ENCODE measurements at regions not wholly inside any gene's neighbourhood (a gene's known extent, or its start where the extent isn't known, plus 50 kb on each side); places are given as distances from the start of the nearest gene placed in this dataset.
"Not testable (repeated sequence)": the region's sequence is repeated elsewhere in the genome, so short reads cannot be mapped to it uniquely, and the experiment has no call there.

DNA sequence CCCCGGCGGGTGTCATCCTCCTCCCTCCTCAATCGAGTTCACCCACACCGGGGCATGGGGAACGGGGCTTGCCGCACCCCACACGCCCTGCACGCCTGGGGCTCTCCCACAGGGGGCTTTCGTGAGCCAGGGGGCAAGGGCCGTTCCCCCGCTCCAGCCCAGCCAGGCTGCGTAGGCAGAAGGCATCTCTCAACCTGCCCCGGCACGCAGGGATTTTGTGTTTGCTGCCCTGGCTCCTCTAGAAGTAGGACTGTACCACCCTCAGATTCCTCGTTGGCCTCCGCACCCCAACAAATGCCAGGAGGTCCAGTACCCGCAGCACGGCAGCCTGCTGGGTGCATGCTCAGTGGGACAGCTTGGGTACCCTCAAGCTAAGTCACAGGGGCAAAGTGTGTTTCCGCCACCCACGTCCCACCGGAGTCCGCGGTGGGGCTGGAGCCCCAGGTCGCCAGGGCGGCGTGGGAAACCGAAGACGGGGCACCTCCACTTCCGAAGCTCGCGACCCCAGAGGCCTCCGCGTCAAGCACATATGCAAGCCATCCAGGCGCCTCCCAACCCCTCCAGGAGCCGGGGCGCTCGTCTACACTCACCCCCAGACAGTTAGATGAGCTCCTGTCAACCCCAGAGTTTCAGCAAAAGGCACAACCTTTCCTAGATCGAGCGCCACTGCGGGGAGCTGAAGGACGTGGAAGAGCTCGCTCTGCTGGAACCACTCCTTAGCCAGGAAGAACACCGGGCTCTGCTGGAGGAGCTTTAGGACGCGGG, 1495.7 kb upstream of the DEFB115 start:
- H3K9me3 ChIP-seq (ENCODE audit: control insufficient read depth, insufficient read depth, low read depth, low read length); H3K27ac ChIP-seq (ENCODE audit: extremely low read depth, low read depth, low read length); H3K4me1 ChIP-seq (ENCODE audit: control insufficient read depth, insufficient read depth, low read length); H3K36me3 ChIP-seq (ENCODE audit: control insufficient read depth in 2 of 2, insufficient read depth in 1 of 2, low read length in 2 of 2); POLR2A ChIA-PET; H3K4me3 ChIP-seq (ENCODE audit: low read depth, low read length); CTCF ChIA-PET: not testable (repeated sequence)

DNA sequence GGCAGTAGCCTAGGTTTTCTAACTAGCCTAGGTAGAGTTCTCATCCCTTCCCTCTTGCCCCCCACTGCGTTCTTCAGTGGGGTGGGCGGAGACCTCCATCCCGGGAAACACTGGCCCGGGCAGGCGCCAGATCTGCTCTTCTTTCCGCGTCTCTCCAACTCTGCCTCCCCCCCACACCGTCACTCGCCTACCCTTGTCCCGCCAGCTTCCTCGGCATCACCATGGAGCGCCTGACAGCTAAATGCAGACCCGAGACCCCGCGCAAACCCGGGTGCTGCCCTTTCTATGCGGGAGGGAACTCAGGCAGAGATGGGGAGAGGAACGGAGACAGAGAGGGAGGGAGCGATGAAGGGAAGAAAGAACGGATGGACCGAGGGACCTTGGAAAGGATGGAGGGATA, 1494.8 kb upstream of the DEFB115 start:
- Histone ChIP-seq H3K36me3 (ENCODE audit: control insufficient read depth in 2 of 2, insufficient read depth in 1 of 2, low read length in 2 of 2) (no peaks in the 10 kb centered on the region), H3K4me3 (ENCODE audit: low read depth, low read length) (no peak overlapping the region), H3K27ac (ENCODE audit: extremely low read depth, low read depth, low read length) (no peak overlapping the region), H3K9me3 (ENCODE audit: control insufficient read depth, insufficient read depth, low read depth, low read length) (no peaks in the 10 kb centered on the region), H3K4me1 (ENCODE audit: control insufficient read depth, insufficient read depth, low read length) (no peaks in the 10 kb centered on the region)
- POLR2A ChIA-PET = no interaction called here
- no peak for TF ChIP-seq ZNF560 (tag by site-specific recombination; IDR thresholded peaks at IDR 0.05; ENCODE audit: borderline replicate concordance)
- CTCF ChIA-PET = no interaction called here

DNA sequence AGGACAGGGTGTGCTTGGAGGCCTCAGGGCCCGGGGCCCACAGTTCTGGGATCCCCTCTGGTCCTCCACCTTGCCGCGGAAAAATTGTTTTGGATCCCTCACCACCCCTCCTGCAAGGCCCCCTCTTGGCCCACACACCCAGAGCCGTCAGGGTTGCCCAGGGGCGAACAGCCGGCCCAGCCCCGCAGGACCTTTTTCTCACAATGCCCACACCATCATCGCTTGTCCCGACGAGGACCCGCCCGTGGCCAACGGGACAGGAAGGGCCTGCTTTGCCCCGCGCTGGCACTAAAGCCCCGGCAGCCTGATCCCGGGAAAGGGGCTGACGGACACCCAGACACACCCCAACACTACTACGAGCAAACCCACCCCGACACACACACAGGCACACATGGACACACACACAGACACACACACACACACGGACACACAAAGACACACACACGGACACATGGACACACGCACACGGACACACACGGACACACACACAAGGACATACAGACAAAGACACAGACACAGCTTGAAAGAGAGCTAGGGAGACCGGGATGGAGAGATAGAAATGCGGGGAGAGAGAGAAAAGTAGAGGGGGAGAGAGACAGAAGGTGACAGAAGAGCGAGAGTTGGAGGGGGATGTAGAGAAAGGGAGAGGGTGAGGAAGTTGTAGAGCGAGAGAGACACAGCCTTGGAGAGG, 1493.5 kb upstream of the DEFB115 start:
- TF ChIP-seq ZNF138 (tag by site-specific recombination; IDR thresholded peaks at IDR 0.05; ENCODE audit: borderline replicate concordance) (no peak), ZNF843 (tag by site-specific recombination; IDR thresholded peaks at IDR 0.05) (no peak), ZNF501 (tag by site-specific recombination; IDR thresholded peaks at IDR 0.05) (no peak), ZNF366 (tag by site-specific recombination; conservative IDR thresholded peaks at IDR 0.05) (no peak), ZNF670 (tag by site-specific recombination; IDR thresholded peaks at IDR 0.05; ENCODE audit: low read depth) (no peak), ZNF660 (tag by site-specific recombination; IDR thresholded peaks at IDR 0.05) (no peak)
- ChIA-PET CTCF (interaction anchor here (0.7 to 0.8 kb wide), 2 partner anchors 231 to 1550 kb away, joined by 3 read pairs; no protein-coding TSS in a partner anchor), POLR2A (no interaction called here)
- no peaks in the 10 kb centered on the region for H3K9me3 ChIP-seq (ENCODE audit: control insufficient read depth, insufficient read depth, low read depth, low read length)
- no peaks in the 10 kb centered on the region for H3K36me3 ChIP-seq (ENCODE audit: control insufficient read depth in 2 of 2, insufficient read depth in 1 of 2, low read length in 2 of 2)
- H3K4me1 ChIP-seq (ENCODE audit: control insufficient read depth, insufficient read depth, low read length) = no peaks in the 10 kb centered on the region
- no peak overlapping the region for H3K4me3 ChIP-seq (ENCODE audit: low read depth, low read length)
- no peak overlapping the region for H3K27ac ChIP-seq (ENCODE audit: extremely low read depth, low read depth, low read length)

DNA sequence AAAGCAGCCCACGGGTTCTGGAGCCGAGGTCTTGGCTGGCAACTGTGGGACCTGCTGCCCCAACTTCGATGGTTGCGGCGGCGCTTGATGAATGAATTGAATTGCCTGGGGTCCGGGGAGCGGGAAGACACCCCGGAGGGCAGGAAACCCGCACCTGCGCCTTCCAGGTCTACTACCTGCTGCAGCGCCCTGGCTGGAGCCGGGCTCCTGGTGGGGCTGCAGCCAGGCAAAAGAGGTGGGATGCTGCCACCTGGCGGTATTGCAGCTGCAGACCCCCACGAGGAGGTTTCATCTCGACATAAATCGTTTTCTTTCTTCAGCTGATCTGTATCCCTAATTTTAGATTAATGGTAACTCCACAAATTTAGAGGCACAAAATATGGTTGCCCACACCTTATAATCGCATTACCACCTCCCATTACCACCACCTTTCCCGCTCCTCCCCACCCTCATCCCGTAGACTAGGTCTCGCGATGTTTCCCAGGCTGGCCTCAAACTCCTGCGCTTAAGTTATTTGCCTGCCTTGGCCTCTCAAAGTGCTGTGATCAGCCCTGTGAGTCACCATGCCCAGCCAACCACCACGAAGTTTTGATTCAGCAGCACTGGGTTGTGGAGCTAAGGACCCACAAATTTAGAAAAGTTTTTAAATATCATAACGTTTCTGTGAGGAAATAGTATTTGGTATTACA, 1492.4 kb upstream of the DEFB115 start:
- POLR2A ChIA-PET; H3K4me1 ChIP-seq (ENCODE audit: control insufficient read depth, insufficient read depth, low read length); H3K27ac ChIP-seq (ENCODE audit: extremely low read depth, low read depth, low read length); H3K9me3 ChIP-seq (ENCODE audit: control insufficient read depth, insufficient read depth, low read depth, low read length); H3K36me3 ChIP-seq (ENCODE audit: control insufficient read depth in 2 of 2, insufficient read depth in 1 of 2, low read length in 2 of 2); H3K4me3 ChIP-seq (ENCODE audit: low read depth, low read length): not testable (repeated sequence)
- CTCF ChIA-PET = interaction anchor here (0.6 to 2.1 kb wide), 6 partner anchors 9 to 321 kb away, joined by 3 to 10 read pairs (median 3); no protein-coding TSS in a partner anchor
- TF ChIP-seq ZNF654 (tag by site-specific recombination; IDR thresholded peaks at IDR 0.05; ENCODE audit: low read depth) (peak; percentile 69), GLIS1 (tag by site-specific recombination; IDR thresholded peaks at IDR 0.05) (0 out of 2 replicates have a peak, but pooled peaks have one; percentile 24)
- TF ChIP-seq, protein P1, sequence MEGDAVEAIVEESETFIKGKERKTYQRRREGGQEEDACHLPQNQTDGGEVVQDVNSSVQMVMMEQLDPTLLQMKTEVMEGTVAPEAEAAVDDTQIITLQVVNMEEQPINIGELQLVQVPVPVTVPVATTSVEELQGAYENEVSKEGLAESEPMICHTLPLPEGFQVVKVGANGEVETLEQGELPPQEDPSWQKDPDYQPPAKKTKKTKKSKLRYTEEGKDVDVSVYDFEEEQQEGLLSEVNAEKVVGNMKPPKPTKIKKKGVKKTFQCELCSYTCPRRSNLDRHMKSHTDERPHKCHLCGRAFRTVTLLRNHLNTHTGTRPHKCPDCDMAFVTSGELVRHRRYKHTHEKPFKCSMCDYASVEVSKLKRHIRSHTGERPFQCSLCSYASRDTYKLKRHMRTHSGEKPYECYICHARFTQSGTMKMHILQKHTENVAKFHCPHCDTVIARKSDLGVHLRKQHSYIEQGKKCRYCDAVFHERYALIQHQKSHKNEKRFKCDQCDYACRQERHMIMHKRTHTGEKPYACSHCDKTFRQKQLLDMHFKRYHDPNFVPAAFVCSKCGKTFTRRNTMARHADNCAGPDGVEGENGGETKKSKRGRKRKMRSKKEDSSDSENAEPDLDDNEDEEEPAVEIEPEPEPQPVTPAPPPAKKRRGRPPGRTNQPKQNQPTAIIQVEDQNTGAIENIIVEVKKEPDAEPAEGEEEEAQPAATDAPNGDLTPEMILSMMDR (tag by site-specific recombination; IDR thresholded peaks at IDR 0.05) = 0 out of 2 replicates have a peak, but pooled peaks have one; percentile 24

DNA sequence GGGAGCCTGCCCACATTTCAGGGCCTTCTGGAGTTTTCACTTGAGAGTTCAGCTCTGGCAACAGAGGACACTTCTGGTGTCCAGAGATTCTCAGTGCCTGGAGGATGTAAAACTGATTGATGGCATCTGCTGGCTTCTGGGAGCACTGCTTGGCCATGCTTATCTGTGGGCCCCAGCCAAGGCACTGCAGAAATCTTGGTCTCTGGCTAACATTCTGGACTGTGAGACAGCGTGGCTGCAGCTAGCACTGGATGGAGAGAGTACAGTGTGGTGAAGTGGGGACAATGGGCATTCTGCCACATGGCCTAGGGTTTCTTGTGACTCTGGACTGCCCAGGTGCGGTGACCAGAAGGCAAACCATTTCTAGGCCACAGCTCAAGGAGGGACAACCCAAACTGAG, 1479.4 kb upstream of the DEFB115 start:
- POLR2A ChIA-PET; H3K4me3 ChIP-seq (ENCODE audit: low read depth, low read length); CTCF ChIA-PET; H3K27ac ChIP-seq (ENCODE audit: extremely low read depth, low read depth, low read length); H3K4me1 ChIP-seq (ENCODE audit: control insufficient read depth, insufficient read depth, low read length); H3K9me3 ChIP-seq (ENCODE audit: control insufficient read depth, insufficient read depth, low read depth, low read length); H3K36me3 ChIP-seq (ENCODE audit: control insufficient read depth in 2 of 2, insufficient read depth in 1 of 2, low read length in 2 of 2): not testable (repeated sequence)

DNA sequence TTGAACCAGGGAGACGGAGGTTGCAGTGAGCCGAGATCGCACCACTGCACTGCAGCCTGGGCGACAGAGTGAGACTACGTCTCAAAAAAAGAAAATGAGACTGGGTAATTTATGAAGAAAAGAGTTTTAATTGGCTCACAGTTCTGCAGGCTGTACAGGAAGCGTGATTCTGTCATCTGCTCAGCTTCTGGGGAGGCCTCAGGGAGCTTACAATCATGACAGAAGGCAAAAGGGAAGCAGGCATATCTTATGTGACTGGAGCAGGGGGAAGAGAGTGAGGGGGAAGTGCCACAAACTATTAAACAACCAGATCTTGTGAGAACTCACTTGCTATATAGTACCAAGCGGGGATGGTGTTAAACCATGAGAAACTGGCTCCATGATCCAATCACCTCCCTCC, 1476.2 kb upstream of the DEFB115 start:
- CTCF ChIA-PET; H3K9me3 ChIP-seq (ENCODE audit: control insufficient read depth, insufficient read depth, low read depth, low read length); H3K36me3 ChIP-seq (ENCODE audit: control insufficient read depth in 2 of 2, insufficient read depth in 1 of 2, low read length in 2 of 2); POLR2A ChIA-PET; H3K4me1 ChIP-seq (ENCODE audit: control insufficient read depth, insufficient read depth, low read length); H3K4me3 ChIP-seq (ENCODE audit: low read depth, low read length); H3K27ac ChIP-seq (ENCODE audit: extremely low read depth, low read depth, low read length): not testable (repeated sequence)

DNA sequence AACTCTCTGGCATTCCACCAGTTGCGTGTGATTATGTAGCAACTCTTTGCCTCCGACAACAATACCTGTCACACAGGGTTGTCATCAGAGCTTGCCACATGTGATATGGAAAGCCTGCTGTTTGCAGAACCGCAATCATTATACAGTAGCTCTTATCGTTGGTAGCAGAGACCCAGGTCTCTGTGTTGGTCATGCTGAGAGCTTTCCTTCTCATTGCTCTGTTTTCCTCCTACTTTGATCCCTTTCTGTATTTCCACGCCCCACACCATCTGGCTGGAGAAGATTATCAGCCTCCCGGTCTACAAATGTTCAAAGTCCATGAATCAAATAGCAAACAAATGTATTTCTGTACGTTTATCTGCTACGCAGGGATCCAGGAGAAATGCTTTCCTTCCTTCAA, 1475.6 kb upstream of the DEFB115 start:
- POLR2A ChIA-PET; H3K9me3 ChIP-seq (ENCODE audit: control insufficient read depth, insufficient read depth, low read depth, low read length); H3K4me1 ChIP-seq (ENCODE audit: control insufficient read depth, insufficient read depth, low read length): not testable (repeated sequence)

DNA sequence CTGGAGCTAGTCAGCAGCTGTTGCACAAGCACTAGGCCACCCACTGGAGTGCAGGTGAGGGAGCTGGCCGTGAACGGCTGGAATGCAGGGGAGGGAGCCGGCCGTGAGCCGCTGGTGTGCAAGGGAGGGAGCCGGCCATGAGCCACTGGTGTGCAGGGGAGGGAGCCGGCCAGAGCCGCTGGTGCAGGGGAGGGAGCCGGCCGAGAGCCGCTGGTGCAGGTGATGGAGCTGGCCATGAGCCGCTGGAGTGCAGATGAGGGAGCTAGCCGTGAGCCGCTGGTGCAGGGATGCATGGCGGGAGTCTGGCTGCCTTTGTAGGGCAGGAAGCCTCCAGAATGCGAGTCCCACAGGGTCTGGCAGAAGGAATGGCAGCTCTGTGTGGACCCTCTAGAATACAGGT, 1470.0 kb upstream of the DEFB115 start:
- H3K9me3 ChIP-seq (ENCODE audit: control insufficient read depth, insufficient read depth, low read depth, low read length); POLR2A ChIA-PET; CTCF ChIA-PET: not testable (repeated sequence)

More for the DNA sequence above, 1475.6 kb upstream of the DEFB115 start:
- H3K27ac ChIP-seq (ENCODE audit: extremely low read depth, low read depth, low read length); H3K36me3 ChIP-seq (ENCODE audit: control insufficient read depth in 2 of 2, insufficient read depth in 1 of 2, low read length in 2 of 2); H3K4me3 ChIP-seq (ENCODE audit: low read depth, low read length); CTCF ChIA-PET: not testable (repeated sequence)

More for the DNA sequence above, 1470.0 kb upstream of the DEFB115 start:
- not testable (repeated sequence) for H3K27ac ChIP-seq (ENCODE audit: extremely low read depth, low read depth, low read length); H3K4me1 ChIP-seq (ENCODE audit: control insufficient read depth, insufficient read depth, low read length); H3K4me3 ChIP-seq (ENCODE audit: low read depth, low read length); H3K36me3 ChIP-seq (ENCODE audit: control insufficient read depth in 2 of 2, insufficient read depth in 1 of 2, low read length in 2 of 2)
